Effector memory CD4-positive, alpha-beta T cell (primary cell): ENCODE measurements at regions not wholly inside any gene's neighbourhood (a gene's known extent, or its start where the extent isn't known, plus 50 kb on each side); places are given as distances from the start of the nearest gene placed in this dataset.

Source experiments
- DNase-seq, 3 donors: peaks; one replicate each; pipeline ENCODE4 v3.0.0-alpha.2; 2020
- H3K27ac ChIP-seq: 2 replicates; pipeline ENCODE4 v1.7.0; 2013; ENCODE audit warnings: mild to moderate bottlenecking, low read length, moderate library complexity; ENCODE audit not compliant: insufficient read depth, poor library complexity, severe bottlenecking
- H3K27me3 ChIP-seq: replicated peaks from 2 replicates; pipeline ENCODE4 v1.7.0; 2013; ENCODE audit warnings: mild to moderate bottlenecking, low read length; ENCODE audit not compliant: insufficient read depth, control insufficient read depth, poor library complexity, severe bottlenecking
- H3K36me3 ChIP-seq: 2 replicates; pipeline ENCODE4 v1.7.0; 2013; ENCODE audit warnings: mild to moderate bottlenecking, low read length, moderate library complexity; ENCODE audit not compliant: control insufficient read depth, insufficient read depth
- H3K4me1 ChIP-seq: 2 replicates; pipeline ENCODE4 v1.7.0; 2013; ENCODE audit warnings: low read length, mild to moderate bottlenecking; ENCODE audit not compliant: control insufficient read depth, insufficient read depth, poor library complexity, severe bottlenecking
- H3K4me3 ChIP-seq: 2 replicates; pipeline ENCODE4 v1.7.0; 2013; ENCODE audit warnings: low read length, low read depth, mild to moderate bottlenecking; ENCODE audit not compliant: insufficient read depth, poor library complexity, severe bottlenecking
- H3K9me3 ChIP-seq: 2 replicates; pipeline ENCODE4 v1.7.0; 2013; ENCODE audit warnings: mild to moderate bottlenecking, low read length, moderate library complexity; ENCODE audit not compliant: control insufficient read depth

DNA sequence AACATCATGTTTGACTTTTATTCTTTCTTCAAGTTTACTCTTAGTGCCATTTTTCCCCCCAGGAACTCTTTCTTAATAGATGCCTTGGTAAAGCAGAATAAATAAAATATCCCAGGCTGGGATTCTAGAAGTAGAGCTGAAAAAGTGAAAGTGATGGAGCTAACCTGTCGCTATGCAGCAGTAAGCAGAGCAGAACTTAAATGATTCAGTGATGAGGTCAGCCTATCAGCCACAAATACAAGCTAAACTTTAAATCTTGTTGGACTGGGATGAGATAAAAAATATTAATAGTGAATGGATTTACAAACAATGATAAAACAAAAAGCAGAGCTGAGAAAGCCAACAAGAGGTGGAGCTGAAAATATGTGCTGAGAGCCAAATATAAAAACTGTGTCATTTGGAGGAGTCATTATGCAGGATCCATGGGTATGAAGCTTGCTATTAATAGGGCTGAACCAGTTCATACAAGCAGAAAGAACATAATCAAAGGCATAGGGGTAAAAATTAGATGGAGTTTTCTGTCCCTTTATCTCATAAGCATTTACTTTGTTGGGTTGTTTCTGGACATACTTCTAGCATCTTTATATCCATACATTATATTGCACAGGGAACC is 877.8 kb downstream of the EPHA7 start:
- H3K36me3 ChIP-seq = no peaks in the 10 kb centered on the region
- no peak for DNase-seq
- no peak overlapping the region for H3K27ac ChIP-seq
- no peaks in the 10 kb centered on the region for H3K4me1 ChIP-seq
- no peaks in the 10 kb centered on the region for H3K9me3 ChIP-seq
- H3K4me3 ChIP-seq = no peak overlapping the region
- no peaks in the 10 kb centered on the region for H3K27me3 ChIP-seq

DNA sequence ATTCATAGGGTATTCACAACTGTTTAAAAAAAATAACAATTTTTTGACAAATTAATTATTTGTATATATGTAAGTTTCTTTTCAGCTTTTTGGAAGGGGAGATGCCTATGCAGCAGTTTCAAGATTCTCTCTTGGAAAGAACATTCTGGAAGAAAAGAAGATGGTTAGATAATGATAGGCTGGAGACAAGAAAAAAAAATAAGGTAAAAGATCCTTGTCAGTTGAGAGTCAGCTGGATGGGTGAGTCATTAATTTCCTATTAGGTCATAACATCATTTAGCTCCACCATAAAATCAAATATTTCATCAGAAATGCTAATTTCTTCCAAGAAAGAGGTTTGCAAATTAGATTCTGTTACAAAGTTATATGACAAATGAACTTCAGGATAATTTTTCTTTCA is 880.4 kb downstream of the EPHA7 start:
- Histone ChIP-seq H3K9me3 (no peaks in the 10 kb centered on the region), H3K4me1 (no peaks in the 10 kb centered on the region), H3K36me3 (no peaks in the 10 kb centered on the region), H3K27me3 (no peaks in the 10 kb centered on the region), H3K27ac (no peak overlapping the region), H3K4me3 (no peak overlapping the region)
- DNase-seq = no peak

DNA sequence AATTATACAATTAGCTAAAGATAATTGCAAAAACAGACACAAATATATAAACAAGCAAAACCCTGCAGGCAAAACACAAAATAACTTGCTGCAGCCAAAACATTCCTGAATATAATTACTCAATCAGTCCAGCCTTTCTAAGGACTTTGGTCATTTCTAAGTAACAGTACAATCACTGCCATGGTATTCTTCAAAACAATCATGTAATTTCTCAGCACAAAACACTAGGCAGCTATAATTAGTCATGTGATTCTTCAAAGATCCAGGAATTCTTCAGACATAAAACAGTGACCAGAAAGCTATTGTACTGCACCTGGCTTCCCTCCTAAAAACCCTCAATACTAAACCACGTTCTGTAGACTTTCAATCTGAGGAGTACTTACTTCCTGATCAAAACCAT is 881.1 kb downstream of the EPHA7 start:
- H3K27me3 ChIP-seq = no peaks in the 10 kb centered on the region
- H3K4me3 ChIP-seq = no peak overlapping the region
- no peak overlapping the region for H3K27ac ChIP-seq
- no peaks in the 10 kb centered on the region for H3K36me3 ChIP-seq
- H3K9me3 ChIP-seq = no peaks in the 10 kb centered on the region
- H3K4me1 ChIP-seq = no peaks in the 10 kb centered on the region
- DNase-seq = no peak

DNA sequence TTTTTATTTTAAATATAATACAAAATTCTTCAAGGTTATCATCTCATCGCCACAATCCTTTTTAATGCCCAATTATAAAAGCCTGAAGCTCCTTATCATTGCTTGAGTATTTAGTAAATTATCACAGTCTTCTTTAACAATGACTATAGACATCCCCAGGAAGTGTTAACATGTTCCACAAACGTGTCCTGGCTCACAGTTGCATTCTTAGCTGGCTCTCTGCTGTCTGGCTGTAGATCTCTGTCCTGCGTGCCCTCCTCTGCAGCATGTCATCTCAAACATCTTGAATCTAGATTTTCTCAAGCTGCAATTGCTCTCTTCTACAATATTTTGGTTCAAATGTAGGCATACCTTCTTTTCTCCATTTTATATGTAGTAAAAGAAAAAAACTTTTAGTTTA is 885.2 kb downstream of the EPHA7 start:
- no peaks in the 10 kb centered on the region for H3K9me3 ChIP-seq
- H3K36me3 ChIP-seq = no peaks in the 10 kb centered on the region
- no peak overlapping the region for H3K27ac ChIP-seq
- no peak overlapping the region for H3K4me3 ChIP-seq
- DNase-seq = no peak
- no peaks in the 10 kb centered on the region for H3K4me1 ChIP-seq
- H3K27me3 ChIP-seq = no peaks in the 10 kb centered on the region

DNA sequence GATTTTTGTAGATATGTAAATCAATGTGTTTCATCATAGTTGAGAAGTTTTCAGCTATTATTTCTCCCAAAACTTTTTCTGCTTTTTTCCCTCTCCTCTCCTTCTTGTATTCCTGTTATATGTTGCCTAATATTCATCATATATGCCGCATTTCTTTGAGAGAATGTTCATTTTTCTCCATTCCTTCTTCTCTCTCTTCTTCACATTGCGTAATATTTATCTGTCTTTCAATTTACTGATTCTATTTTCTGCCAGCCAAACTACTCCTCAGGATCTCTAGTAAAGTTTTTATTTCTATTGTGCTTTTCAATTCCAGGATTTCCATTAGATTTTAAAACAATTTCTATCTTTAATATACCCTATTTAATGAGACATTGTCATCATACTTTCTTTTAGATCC is 896.8 kb downstream of the EPHA7 start:
- DNase-seq = no peak
- H3K9me3 ChIP-seq = no peaks in the 10 kb centered on the region
- H3K4me1 ChIP-seq = no peaks in the 10 kb centered on the region
- no peak overlapping the region for H3K4me3 ChIP-seq
- no peaks in the 10 kb centered on the region for H3K36me3 ChIP-seq
- H3K27ac ChIP-seq = no peak overlapping the region
- H3K27me3 ChIP-seq = no peaks in the 10 kb centered on the region

DNA sequence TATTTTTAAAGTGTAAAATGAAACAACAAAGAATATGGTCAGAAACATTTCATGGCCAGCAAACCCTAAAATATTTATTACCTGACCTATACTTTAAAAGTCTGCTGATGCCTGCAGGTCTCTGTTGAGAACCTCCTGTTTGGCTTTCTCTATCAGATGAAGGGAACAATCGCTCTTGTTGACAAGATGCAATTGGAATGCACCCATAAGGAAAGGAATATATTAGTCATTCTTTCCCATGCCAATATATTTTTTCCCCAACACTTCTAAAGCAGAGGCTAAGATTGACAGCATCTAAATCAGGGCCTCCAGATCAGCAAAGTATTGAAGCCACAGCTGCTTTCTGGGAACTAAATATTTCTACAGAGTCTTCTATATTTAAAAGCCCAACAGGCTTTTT is 897.8 kb downstream of the EPHA7 start:
- no peak overlapping the region for H3K27ac ChIP-seq
- no peaks in the 10 kb centered on the region for H3K4me1 ChIP-seq
- H3K27me3 ChIP-seq = no peaks in the 10 kb centered on the region
- no peak overlapping the region for H3K4me3 ChIP-seq
- H3K36me3 ChIP-seq = no peaks in the 10 kb centered on the region
- no peaks in the 10 kb centered on the region for H3K9me3 ChIP-seq
- no peak for DNase-seq

DNA sequence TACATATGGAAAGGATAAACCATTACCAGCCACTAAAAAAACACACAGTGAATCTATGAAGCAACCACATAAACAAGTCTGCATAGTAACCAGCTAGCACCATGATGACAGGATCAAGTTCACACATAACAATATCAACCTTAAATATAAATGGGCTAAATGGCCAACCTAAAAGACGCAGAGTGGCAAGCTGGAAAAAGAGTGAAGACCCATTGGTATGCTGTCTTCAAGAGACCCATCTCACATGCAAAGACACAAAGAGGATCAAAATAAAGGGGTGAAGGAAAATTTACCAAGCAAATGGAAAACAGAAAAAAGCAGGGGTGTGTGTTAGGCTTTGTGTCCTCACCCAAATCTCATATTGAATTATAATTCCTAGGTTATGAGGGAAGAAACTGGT is 909.2 kb downstream of the EPHA7 start:
- no peaks in the 10 kb centered on the region for H3K4me1 ChIP-seq
- no peak overlapping the region for H3K4me3 ChIP-seq
- H3K27me3 ChIP-seq = no peaks in the 10 kb centered on the region
- no peaks in the 10 kb centered on the region for H3K9me3 ChIP-seq
- H3K36me3 ChIP-seq = no peaks in the 10 kb centered on the region
- no peak overlapping the region for H3K27ac ChIP-seq
- DNase-seq = no peak

DNA sequence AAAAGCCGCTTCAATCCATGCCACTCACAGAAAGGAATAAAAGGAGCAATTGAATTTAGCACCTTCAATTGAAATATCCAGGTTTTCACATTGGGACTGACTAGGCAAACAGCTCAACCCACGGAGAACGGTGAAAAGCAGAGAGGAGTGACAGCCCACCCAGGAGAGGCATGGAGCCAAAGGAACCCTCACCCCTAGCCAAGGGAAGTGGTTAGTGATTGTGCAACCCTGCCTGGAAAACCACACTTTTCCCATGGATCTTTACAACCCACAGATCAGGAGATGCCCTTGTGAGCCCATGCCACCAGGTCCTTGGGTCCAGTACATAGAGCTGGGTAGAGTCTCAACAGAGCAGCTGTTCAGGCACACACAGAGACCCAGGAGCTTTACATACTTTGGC is 911.8 kb downstream of the EPHA7 start:
- Histone ChIP-seq H3K27me3 (no peaks in the 10 kb centered on the region), H3K4me3 (no peak overlapping the region), H3K4me1 (no peaks in the 10 kb centered on the region), H3K36me3 (no peaks in the 10 kb centered on the region), H3K27ac (no peak overlapping the region), H3K9me3 (no peaks in the 10 kb centered on the region)
- no peak for DNase-seq

DNA sequence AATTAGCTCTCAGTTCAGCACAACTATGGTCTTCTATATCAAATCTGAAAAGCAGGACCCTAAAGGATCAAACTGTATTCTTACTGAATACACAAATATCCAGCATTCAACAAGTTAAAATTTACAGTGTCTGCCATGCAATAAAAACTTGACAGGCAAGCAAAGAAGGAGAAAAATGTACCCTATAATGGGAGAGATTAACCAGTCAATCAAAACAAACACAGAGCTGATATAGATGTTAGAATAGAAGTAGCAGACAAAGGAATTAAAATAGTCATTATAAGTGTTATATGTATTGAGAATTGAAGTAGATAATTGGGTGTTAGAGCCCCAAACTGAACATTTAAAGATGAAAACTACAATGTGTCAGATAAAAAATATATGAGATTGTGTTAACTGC is 914.9 kb downstream of the EPHA7 start:
- H3K9me3 ChIP-seq = no peaks in the 10 kb centered on the region
- no peaks in the 10 kb centered on the region for H3K27me3 ChIP-seq
- no peak for DNase-seq
- H3K36me3 ChIP-seq = no peaks in the 10 kb centered on the region
- H3K27ac ChIP-seq = no peak overlapping the region
- no peak overlapping the region for H3K4me3 ChIP-seq
- no peaks in the 10 kb centered on the region for H3K4me1 ChIP-seq

DNA sequence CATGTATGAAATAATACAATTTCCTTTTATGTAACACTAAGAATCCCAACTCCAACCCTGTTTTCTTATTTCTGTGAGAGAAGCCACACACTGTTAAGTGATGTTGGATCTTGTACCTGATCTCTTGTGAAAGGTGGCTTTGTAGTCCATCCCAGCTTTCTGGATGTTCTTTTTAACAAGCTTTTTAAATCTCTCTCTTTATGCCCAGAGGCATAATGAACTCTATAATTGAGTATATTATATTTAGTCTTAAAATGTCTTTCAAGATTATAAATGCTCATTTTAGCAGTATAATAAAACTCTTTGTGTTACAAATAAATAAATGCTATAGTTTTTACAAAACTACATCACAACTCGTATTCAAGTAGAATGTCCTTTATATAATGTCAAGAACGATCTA is 922.1 kb downstream of the EPHA7 start:
- Histone ChIP-seq H3K4me1 (no peaks in the 10 kb centered on the region), H3K27ac (no peak overlapping the region), H3K27me3 (no peaks in the 10 kb centered on the region), H3K4me3 (no peak overlapping the region), H3K9me3 (no peaks in the 10 kb centered on the region), H3K36me3 (no peaks in the 10 kb centered on the region)
- DNase-seq = no peak

DNA sequence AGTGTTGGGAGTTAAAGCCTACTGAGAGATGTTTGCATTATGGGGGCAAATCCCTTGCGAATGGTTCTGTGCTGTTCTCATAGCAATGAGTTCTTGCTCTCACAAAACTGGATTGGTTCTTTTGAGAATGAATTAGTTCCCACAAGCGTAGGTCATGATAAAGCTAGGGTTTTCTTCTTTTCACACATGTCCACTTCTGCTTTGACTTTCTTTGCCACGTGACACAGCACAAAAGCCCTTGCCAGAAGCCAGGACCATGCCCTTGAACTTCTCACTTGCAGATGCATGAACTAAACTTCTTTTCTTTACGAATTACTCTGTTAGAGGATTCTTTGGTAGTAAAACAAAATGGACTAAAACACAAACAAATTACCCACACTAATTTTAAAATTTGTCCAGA is 922.8 kb downstream of the EPHA7 start:
- Histone ChIP-seq H3K4me1 (no peaks in the 10 kb centered on the region), H3K9me3 (no peaks in the 10 kb centered on the region), H3K27ac (no peak overlapping the region), H3K4me3 (no peak overlapping the region), H3K36me3 (no peaks in the 10 kb centered on the region), H3K27me3 (no peaks in the 10 kb centered on the region)
- no peak for DNase-seq
